ENCODE measurements at regions not wholly inside any gene's neighbourhood (a gene's known extent, or its start where the extent isn't known, plus 50 kb on each side); places are given as distances from the start of the nearest gene placed in this dataset.
A peak's percentile ranks its signal among the peaks of the same experiment; 100 is the strongest.
"Not testable (repeated sequence)": the region's sequence is repeated elsewhere in the genome, so short reads cannot be mapped to it uniquely, and the experiment has no call there.

- peak; percentile 93 for DNase-seq
These were observed 166.4 kb upstream of the ZNF337 start for GRCh38 chr20:25862967-25863530.

DNA sequence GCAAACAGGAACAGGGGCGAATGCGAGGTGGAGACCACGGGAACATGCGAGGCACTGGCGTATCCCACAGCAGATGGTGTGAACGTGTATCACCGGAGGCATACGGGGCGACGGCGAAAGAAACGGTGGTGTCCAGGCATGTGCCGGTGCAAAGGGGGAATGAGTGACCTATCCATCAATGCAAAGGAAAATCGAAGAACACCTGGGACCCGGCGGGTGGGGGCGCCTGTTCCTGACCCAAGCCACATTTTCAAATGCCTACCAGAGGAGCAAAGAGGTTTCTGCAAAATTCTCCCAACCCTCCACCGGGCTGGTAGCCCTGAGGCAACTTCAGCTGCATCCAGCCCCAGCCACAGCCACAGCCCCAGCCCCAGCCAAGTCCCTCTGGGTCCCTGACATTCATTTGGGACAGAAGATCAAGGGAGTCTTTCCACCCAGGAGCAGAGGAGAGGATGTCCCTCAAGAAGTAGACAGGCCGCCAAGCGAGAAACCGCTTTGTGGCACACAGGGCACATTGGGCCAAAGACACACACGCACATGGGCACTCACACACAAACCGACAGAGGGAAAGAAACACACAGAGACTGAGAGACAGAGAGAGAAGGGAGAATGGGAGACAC is 164.0 kb upstream of the ZNF337 start:
- peak; percentile 9 for DNase-seq

DNA sequence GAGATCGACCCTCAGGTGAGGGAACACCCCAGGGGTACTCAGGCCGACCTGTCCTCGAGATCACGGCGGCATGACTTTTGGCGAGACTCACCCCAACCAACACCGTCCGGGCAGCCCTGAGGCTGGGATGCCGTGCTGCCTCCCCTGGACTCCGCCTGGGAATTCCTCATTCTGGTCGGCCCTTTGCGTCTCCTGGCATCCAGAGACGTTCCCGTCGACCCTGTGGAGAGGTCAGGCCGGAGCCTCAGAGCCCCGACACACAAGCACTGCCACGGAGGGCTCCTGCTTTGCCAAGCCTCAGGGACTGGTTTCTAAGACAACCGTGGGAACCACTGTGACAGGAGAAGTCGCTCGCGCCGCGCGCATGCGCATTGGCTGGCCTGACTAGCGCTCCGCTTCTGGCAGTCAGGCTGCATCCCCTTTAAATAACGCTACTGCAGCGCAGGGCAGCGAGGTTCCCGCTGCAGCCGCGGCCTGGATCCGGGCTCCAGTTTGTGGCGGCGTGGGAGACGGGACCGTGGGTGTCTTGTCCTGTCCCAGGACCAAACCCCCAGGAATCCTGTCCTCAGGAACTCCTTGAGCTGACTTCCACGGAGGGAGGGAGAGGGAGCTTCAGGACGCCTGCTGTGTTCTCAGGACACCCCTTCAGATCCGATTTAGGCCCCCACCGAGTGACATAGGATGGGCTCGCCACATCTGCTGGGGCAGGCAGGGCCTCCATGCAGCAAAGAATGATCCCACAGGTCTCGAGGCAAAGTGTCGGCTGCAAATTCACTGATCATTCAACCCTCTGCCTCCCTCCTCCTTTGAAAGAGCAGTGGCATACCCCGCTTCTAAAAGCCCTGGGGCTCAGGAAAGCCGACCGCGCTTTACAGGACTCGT is 163.2 kb upstream of the ZNF337 start:
- peak; percentile 88 for DNase-seq

DNA sequence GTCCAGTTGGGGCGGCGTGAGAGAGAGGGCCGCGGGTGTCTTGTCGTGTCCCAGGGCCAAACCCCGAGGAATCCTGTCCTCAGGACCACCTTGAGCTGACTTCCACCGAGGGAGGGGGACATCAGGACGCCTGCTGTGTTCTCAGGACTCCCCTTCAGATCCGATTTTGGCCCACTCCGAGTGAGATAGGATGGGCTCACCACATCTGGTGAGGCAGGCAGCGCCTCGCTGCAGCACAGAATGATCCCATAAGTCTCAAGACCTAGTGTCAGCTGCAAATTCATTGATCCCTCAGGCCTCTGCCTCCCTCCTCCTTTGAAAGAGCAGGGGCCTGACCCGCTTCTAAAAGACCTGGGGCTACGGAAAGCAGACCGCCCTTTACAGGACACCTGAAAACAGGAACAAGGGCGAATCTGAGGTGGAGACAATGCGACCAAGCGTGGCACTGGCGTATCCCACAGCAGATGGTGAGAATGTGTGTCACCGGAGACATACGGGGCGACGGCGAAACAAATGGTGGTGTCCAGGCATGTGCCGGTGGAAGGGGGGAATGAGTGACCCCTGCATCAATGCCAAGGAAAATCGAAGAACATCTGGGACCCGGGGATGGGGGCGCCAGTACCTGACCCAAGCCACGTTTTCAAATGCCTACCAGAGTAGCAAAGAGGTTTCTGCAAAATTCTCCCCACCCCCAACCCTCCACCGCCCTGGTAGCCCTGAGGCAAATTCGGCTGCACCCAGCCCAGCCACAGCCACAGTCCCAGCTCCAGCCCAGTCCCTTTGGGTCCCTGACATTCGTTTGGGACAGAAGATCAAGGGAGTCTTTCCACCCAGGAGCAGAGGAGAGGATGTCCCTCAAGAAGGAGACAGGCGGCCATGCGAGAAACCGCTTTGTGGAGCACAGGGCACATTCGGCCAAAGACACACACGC is 162.1 kb upstream of the ZNF337 start:
- DNase-seq: peak; percentile 76

- not testable (repeated sequence) for DNase-seq
These were observed 160.6 kb upstream of the ZNF337 start for GRCh38 chr20:25857091-25857788.

- DNase-seq: no peak
These were observed 159.7 kb upstream of the ZNF337 start for GRCh38 chr20:25856256-25856884.

- not testable (repeated sequence) for DNase-seq
These were observed 159.0 kb upstream of the ZNF337 start for GRCh38 chr20:25855451-25856156.

DNA sequence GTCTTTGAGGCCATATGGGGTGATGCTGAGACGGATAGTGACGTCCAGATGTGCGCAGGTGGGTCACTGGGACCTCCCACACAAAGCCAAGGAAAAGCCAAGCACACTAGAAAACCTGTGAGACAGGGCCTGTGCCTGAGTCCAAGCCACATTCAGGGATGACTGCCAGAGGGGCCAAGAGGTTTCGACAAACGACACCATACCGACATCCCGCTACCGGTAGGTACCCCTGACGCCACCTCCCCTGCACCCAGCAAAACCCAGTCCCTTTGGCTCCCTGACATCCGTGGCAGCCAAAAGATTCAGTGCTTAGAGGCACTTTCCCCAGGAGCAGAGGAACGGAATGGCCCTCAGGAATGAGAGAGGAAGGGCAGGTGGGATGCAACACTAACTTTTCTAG is 158.0 kb upstream of the ZNF337 start:
- not testable (repeated sequence) for DNase-seq

DNA sequence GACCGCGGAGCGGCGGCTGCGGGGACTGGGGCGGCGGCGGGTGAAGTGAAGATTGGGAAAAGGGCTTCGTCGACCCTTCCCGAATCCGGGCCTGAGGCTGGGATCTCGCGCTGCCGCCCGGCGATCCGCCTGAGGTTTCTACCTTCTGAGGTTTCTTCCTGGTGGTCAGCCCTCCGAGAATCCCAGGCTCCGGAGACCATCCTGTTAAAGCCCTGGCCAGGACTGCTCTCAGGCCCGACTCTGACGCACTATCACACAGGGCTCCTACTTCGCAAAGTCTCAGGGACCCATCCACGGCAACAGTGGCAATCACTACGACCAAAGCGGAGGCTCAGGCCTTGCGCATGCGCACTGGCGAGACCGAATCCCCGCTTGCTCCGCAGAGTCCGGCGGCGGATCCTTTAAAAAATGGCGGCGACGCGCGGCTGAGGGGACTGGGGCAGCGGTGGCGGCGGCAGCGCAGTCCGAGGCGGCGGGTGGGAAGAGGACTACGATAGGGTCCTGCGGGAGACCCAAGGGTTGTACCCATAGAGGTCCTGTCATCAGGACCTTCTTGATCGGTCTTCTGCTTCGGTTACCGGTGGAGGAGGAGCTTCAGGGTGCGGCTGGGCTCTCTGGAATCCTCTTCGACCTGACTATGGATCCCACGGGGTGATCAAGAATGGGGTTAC is 157.2 kb upstream of the ZNF337 start:
- DNase-seq: peak; percentile 90

GRCh38 chr20:25852968-25853717 is 156.5 kb upstream of the ZNF337 start:
- DNase-seq: peak; percentile 18

DNA sequence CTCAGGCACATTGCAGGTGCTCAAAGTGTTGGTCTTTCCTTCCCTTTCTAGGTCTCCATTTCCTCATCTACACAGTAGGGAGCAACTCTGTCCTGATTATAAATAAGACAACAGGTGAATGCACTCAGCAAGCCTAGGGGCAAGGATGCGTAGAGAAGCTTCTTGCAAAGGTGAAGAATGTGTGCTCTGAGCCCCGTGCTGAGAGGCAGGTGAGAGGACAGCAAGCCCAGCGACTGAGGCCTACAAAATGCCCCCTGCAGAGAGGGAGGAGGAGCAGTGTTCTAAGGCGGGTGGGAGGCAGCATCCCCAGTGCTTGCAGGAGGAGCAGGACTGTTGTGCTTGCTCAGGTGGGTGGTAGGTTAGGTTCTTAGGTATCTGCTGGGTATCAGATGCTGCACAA is 153.5 kb upstream of the ZNF337 start:
- DNase-seq: not testable (repeated sequence)

GRCh38 chr20:25848222-25848621 is 151.6 kb upstream of the ZNF337 start:
- no peak for DNase-seq

GRCh38 chr20:25844640-25845039 is 148.0 kb upstream of the ZNF337 start:
- not testable (repeated sequence) for DNase-seq

DNA sequence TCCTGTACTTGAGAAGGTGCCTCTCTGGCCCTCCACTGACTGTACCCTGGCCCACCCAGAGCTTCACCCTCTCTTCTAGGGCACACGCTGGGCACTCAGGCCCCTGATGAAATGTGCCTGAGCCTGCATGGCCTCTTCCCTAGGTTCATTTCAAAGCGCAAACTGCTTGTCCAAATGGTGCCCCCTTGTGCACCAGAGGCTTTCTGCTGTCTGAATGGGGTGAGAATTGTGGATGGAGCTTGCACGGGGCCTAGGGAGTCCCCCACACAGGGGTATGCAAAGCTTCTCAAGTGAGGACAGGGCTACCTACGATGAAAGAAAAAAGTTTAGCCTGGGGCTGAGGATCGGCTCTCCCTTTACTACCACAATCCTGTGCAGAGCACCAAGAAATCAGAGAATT is 116.9 kb upstream of the ZNF337 start:
- DNase-seq: not testable (repeated sequence)

DNA sequence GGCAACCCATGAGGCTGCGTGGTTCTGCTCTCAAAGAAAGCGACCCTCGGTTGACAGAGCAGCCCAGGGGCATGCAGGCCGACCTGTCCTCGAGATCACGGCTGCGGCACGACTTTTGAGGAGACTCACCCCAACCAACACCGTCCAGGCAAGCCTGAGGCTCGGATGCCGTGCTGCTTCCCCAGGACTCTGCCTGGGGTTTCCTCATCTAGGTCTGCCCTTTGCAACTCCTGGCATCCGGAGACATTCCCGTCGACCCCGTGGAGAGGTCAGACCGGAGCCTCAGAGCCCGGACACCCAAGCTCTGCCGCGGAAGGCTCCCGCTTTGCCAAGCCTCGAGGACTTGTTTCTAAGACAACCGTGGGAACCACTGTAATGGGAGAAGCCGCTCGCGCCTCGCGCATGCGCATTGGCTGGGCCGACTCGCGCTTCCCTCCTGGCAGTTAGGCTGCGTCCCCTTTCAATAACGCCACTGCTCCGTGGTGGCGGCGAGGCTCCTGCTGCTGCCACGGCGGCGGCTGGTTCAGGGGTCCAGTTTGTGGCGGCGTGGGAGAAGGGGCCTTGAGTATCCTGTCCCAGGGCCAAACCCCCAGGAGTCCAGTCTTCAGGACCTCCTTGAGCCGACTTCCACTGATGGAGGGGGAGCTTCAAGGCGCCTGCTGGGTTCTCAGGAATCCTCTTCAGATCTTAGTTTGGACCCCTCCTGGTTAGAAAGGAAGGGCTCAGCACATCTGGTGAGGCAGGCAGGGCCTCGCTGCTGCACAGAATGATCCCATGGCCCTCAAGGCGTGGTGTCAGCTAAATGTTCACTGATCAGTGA is 101.7 kb upstream of the ZNF337 start:
- DNase-seq: not testable (repeated sequence)

DNA sequence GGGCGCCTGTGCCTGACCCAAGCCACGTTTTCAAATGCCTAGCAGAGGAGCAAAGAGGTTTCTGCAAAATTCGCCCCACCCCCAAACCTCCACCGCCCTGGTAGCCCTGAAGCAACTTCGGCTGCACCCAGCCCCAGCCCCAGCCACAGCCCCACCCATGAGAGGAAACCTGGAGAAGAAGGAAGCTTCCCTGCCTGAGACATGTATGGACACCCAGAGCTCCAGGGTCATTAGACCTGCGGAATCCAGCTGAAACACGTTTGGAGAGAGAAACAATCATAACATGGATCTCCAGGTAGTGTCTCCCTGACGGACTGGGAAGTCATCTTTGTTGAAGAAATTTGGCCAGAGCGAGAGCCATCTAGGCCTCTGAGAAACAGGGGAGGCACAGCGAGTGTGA is 100.4 kb upstream of the ZNF337 start:
- DNase-seq: not testable (repeated sequence)

GRCh38 chr20:25777241-25777640 is 80.6 kb upstream of the ZNF337 start:
- not testable (repeated sequence) for DNase-seq

DNA sequence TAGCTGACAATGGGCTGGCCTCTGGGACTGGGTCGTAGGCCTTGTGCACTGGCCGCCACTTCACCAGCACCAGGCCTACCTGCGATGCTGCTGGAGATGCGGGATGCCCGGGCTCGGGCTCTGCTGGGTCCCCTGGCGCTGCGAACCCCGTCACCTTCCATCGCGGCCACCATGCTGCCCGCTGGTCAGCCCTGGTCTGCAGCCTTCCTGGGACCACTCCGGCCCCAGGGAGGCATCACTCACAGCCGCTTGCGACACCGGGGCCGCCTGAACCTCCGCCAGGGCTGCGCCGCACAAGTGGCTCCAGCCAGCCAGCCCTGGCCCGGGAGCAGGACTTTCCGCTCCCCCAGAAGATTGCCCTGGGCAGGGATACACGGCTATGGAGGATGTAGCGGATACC is 78.1 kb upstream of the ZNF337 start:
- DNase-seq: not testable (repeated sequence)

DNA sequence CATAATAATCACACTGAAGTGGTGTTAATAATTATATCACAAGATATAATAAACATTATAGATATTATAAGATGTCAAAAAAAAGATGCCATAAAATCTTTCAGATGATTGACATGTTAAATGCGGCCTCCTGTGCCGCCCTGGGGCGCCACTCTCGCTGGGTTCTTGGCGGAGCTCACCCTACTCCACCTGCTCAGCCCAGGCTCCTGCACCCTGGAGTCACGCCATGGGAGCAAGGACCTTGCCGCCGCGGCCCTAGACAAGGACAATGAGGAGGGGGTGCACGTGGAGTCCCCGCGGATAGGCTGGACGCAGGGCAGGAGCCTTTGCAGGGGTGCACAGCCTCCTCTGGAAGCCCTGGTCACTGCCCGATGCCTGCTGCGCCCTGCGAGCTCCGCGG is 77.5 kb upstream of the ZNF337 start:
- DNase-seq: not testable (repeated sequence)

All from retina (tissue), 1 donor.